ENCODE measurements at regions not wholly inside any gene's neighbourhood (a gene's known extent, or its start where the extent isn't known, plus 50 kb on each side); places are given as distances from the start of the nearest gene placed in this dataset.
A peak's percentile ranks its signal among the peaks of the same experiment; 100 is the strongest.
"Not testable (repeated sequence)": the region's sequence is repeated elsewhere in the genome, so short reads cannot be mapped to it uniquely, and the experiment has no call there.

DNA sequence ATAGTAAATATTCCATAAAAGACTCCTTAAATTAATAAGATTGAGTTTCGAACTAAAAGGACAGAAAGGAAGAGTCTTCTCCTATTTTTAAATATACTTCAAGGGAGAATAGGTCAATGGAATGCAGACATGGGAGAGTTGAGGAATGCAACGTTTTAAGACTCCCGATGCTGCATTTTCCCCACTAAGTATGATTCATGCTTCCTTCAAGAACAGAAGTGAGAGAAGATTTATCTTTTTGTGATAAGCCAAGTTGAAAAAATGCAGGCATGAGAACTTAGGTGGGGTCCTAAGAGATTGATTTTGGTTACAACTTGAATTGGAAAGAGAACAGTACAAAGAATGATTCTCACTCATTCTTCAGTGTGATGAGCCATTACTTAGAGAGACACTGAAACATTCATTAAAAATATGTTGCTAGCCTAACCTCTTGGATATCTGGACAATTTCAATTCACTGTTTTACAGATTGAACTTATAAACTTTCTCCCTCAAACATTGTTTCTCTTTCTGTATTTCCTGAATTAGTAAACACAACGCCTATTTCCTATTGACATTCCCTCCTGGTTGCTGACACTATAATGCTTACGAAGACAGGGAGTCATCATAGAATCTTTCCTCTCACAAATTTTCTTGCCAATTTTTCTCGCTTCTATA lies 1666.1 kb upstream of the WWC1 start:
- H3K4me3 ChIP-seq (ENCODE audit: control insufficient read depth, low read depth, low read length), result no peak overlapping the region
- DNase-seq (ENCODE audit: low read depth), result peak; percentile 11
- TF ChIP-seq CTCF (conservative IDR thresholded peaks at IDR 0.05; ENCODE audit: control insufficient read depth, insufficient read depth, low read depth, low read length), result no peak

DNA sequence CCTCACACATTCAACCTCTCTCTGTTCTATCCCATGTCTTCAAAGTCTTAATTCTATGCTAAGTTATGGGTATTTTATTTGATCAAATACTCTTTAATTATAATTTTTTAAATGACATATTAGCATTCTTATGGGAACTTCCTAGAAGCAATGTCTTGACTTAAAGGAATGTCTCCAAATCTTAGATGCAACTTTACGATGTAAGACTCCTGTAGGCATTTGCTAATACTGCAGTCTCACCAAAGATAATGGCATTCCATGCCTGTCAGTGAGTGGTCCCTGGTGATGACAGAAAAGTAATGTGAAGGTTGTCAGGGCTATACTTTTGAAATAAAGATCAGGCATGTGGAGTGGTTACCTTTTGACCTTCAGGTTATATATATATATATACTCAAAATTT lies 1654.2 kb upstream of the WWC1 start:
- H3K4me3 ChIP-seq (ENCODE audit: control insufficient read depth, low read depth, low read length), result no peak overlapping the region
- no peak for TF ChIP-seq CTCF (conservative IDR thresholded peaks at IDR 0.05; ENCODE audit: control insufficient read depth, insufficient read depth, low read depth, low read length)
- no peak for DNase-seq (ENCODE audit: low read depth)

GRCh38 chr5:166639151-166639550 lies 1652.3 kb upstream of the WWC1 start:
- no peak overlapping the region for H3K4me3 ChIP-seq (ENCODE audit: control insufficient read depth, low read depth, low read length)
- TF ChIP-seq CTCF (conservative IDR thresholded peaks at IDR 0.05; ENCODE audit: control insufficient read depth, insufficient read depth, low read depth, low read length), result no peak
- DNase-seq (ENCODE audit: low read depth), result no peak

- DNase-seq (ENCODE audit: low read depth), result peak; percentile 27
- not testable (repeated sequence) for H3K4me3 ChIP-seq (ENCODE audit: control insufficient read depth, low read depth, low read length)
Measured at GRCh38 chr5:166640136-166640535, 1651.3 kb upstream of the WWC1 start.

- H3K4me3 ChIP-seq (ENCODE audit: control insufficient read depth, low read depth, low read length), result no peak overlapping the region
- TF ChIP-seq CTCF (conservative IDR thresholded peaks at IDR 0.05; ENCODE audit: control insufficient read depth, insufficient read depth, low read depth, low read length), result no peak
- no peak for DNase-seq (ENCODE audit: low read depth)
Measured at GRCh38 chr5:166648736-166649135, 1642.7 kb upstream of the WWC1 start.

DNA sequence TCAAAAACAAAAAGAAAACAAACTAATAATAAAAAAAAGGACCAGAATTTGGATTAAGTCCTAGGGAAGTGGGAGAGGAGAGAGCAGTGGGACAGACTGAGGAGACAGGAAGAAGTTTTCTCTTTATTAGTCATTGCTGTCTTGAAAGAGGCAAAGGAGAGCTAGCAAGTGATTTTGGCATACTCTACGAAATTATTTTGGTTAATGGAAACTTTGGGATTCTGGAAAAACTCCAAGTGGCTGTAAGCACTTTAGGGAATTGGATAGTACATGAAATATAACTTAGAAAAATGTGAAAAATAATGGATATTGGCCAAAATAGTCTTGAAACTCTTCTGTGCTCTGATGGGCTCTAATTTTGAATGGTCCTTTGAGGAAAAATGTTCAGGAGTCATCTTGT lies 1641.8 kb upstream of the WWC1 start:
- DNase-seq (ENCODE audit: low read depth), result peak; percentile 8
- TF ChIP-seq CTCF (conservative IDR thresholded peaks at IDR 0.05; ENCODE audit: control insufficient read depth, insufficient read depth, low read depth, low read length), result no peak
- H3K4me3 ChIP-seq (ENCODE audit: control insufficient read depth, low read depth, low read length), result no peak overlapping the region

GRCh38 chr5:166651234-166651633 lies 1640.2 kb upstream of the WWC1 start:
- no peak for TF ChIP-seq CTCF (conservative IDR thresholded peaks at IDR 0.05; ENCODE audit: control insufficient read depth, insufficient read depth, low read depth, low read length)
- H3K4me3 ChIP-seq (ENCODE audit: control insufficient read depth, low read depth, low read length), result no peak overlapping the region
- DNase-seq (ENCODE audit: low read depth), result no peak
